NCI-H82 (cell line): ENCODE measurements at regions not wholly inside any gene's neighbourhood (a gene's known extent, or its start where the extent isn't known, plus 50 kb on each side); places are given as distances from the start of the nearest gene placed in this dataset.
"Not testable (repeated sequence)": the region's sequence is repeated elsewhere in the genome, so short reads cannot be mapped to it uniquely, and the experiment has no call there.

Experiments
- DNase-seq: peaks from one replicate; lab custom pipeline; 2025; lab: John Stamatoyannopoulos, UW

GRCh38 chr20:53891306-53891894 is 179.0 kb downstream of the BCAS1 start:
- peak; percentile 81 for DNase-seq

GRCh38 chr20:53890443-53891305 is 179.7 kb downstream of the BCAS1 start:
- no peak for DNase-seq

GRCh38 chr20:53889411-53890148 is 180.8 kb downstream of the BCAS1 start:
- no peak for DNase-seq

GRCh38 chr20:53888951-53889350 is 181.4 kb downstream of the BCAS1 start:
- no peak for DNase-seq

- DNase-seq, result peak; percentile 27
Observed at GRCh38 chr20:53888510-53888909, 181.9 kb downstream of the BCAS1 start.

GRCh38 chr20:53887973-53888372 is 182.4 kb downstream of the BCAS1 start:
- DNase-seq, result no peak

- DNase-seq, result no peak
Observed at GRCh38 chr20:53884859-53885541, 185.4 kb downstream of the BCAS1 start.

- peak; percentile 38 for DNase-seq
Observed at GRCh38 chr20:53883098-53883911, 187.1 kb downstream of the BCAS1 start.

- not testable (repeated sequence) for DNase-seq
Observed at GRCh38 chr20:53882438-53882986, 187.9 kb downstream of the BCAS1 start.

- DNase-seq, result no peak
Observed at GRCh38 chr20:53881362-53881761, 189.0 kb downstream of the BCAS1 start.

GRCh38 chr20:53880108-53880641 is 190.2 kb downstream of the BCAS1 start:
- no peak for DNase-seq

GRCh38 chr20:53879048-53879684 is 191.2 kb downstream of the BCAS1 start:
- no peak for DNase-seq

- DNase-seq, result no peak
Observed at GRCh38 chr20:53878262-53879047, 191.9 kb downstream of the BCAS1 start.

- DNase-seq, result no peak
Observed at GRCh38 chr20:53876956-53877355, 193.4 kb downstream of the BCAS1 start.

- no peak for DNase-seq
Observed at GRCh38 chr20:53876470-53876869, 193.9 kb downstream of the BCAS1 start.

- DNase-seq, result no peak
Observed at GRCh38 chr20:53875452-53875851, 194.9 kb downstream of the BCAS1 start.

GRCh38 chr20:53874706-53875105 is 195.7 kb downstream of the BCAS1 start:
- no peak for DNase-seq

GRCh38 chr20:53874104-53874503 is 196.3 kb downstream of the BCAS1 start:
- DNase-seq, result no peak

GRCh38 chr20:53873230-53873604 is 197.2 kb downstream of the BCAS1 start:
- no peak for DNase-seq
